Liver (tissue), 8 donors: ENCODE measurements at regions not wholly inside any gene's neighbourhood (a gene's known extent, or its start where the extent isn't known, plus 50 kb on each side); places are given as distances from the start of the nearest gene placed in this dataset.

Source experiments
- DNase-seq: peaks from one replicate; pipeline ENCODE4 v3.0.0-alpha.2; 2017; ENCODE audit warnings: low spot score
- H3K27ac ChIP-seq, 2 donors: one replicate each; pipeline ENCODE4 v1.7.0; 2013; ENCODE audit warnings: inconsistent platforms in 2 of 2, low read length in 2 of 2, control low read depth in 1 of 2, low read depth in 1 of 2, mild to moderate bottlenecking in 1 of 2
- H3K27me3 ChIP-seq, 4 donors: one replicate each; pipeline versions ENCODE4 v1.6.1 to v1.7.0; 2013; ENCODE audit warnings: low read length in 3 of 4, inconsistent platforms in 1 of 4, mild to moderate bottlenecking in 1 of 4, moderate library complexity in 1 of 4; ENCODE audit not compliant: control insufficient read depth in 4 of 4, insufficient read depth in 4 of 4
- H3K36me3 ChIP-seq, 4 donors: one replicate each; pipeline versions ENCODE4 v1.6.1 to v1.7.0; 2013; ENCODE audit warnings: low read length in 3 of 4, mild to moderate bottlenecking in 3 of 4, low read depth in 1 of 4, moderate library complexity in 1 of 4; ENCODE audit not compliant: control insufficient read depth in 4 of 4, insufficient read depth in 3 of 4
- H3K4me1 ChIP-seq, 4 donors: one replicate each; pipeline versions ENCODE4 v1.6.1 to v1.7.0; 2013; ENCODE audit warnings: low read length in 3 of 4, mild to moderate bottlenecking in 3 of 4, moderate library complexity in 1 of 4; ENCODE audit not compliant: control insufficient read depth in 4 of 4, insufficient read depth in 4 of 4
- H3K4me3 ChIP-seq, 3 donors: one replicate each; pipeline versions ENCODE4 v1.6.1 to v1.7.0; 2013; ENCODE audit warnings: low read length in 3 of 3, control low read depth in 1 of 3, low read depth in 1 of 3, mild to moderate bottlenecking in 1 of 3
- H3K9ac ChIP-seq, 2 donors: one replicate each; pipeline ENCODE4 v1.7.0; 2013; ENCODE audit warnings: low read length in 2 of 2, mild to moderate bottlenecking in 2 of 2, moderate library complexity in 2 of 2, control low read depth in 1 of 2, low read depth in 1 of 2
- H3K9me3 ChIP-seq, 4 donors: one replicate each; pipeline versions ENCODE4 v1.6.1 to v1.7.0; 2013; ENCODE audit warnings: low read length in 3 of 4; ENCODE audit not compliant: control insufficient read depth in 4 of 4
- CTCF ChIP-seq: fragments of 150-350 bp; IDR thresholded peaks from 2 replicates; pipeline ENCODE4 v1.5.1; 2017; ENCODE audit warnings: improper control_type of control experiment, low read depth, low read length; ENCODE audit not compliant: missing input control
- EGR1 ChIP-seq, 2 donors: IDR thresholded peaks; 2 replicates each; pipeline ENCODE4 v1.6.1; 2016 to 2018; ENCODE audit warnings: antibody characterized with exemption in 2 of 2, low read depth in 2 of 2
- FOXA1 ChIP-seq: IDR thresholded peaks from 2 replicates; pipeline ENCODE4 v1.6.1; 2016; ENCODE audit warnings: antibody characterized with exemption
- GABPA ChIP-seq, 2 donors: IDR thresholded peaks in 1 of 2; conservative IDR thresholded peaks in 1 of 2; 2 replicates each; pipeline ENCODE4 v1.6.1; 2016; ENCODE audit warnings: antibody characterized with exemption in 2 of 2, mild to moderate bottlenecking in 1 of 2, moderate library complexity in 1 of 2
- HNF4A ChIP-seq, 2 donors: conservative IDR thresholded peaks; 2 replicates each; pipeline ENCODE4 v1.6.1; 2016; ENCODE audit warnings: antibody characterized with exemption in 2 of 2, mild to moderate bottlenecking in 2 of 2
- HNF4G ChIP-seq: IDR thresholded peaks from 2 replicates; pipeline ENCODE4 v1.6.1; 2016; ENCODE audit warnings: antibody characterized with exemption
- NR2F2 ChIP-seq: IDR thresholded peaks from 2 replicates; pipeline ENCODE4 v1.6.1; 2016; ENCODE audit warnings: antibody characterized with exemption
- RAD21 ChIP-seq, 2 donors: IDR thresholded peaks; 2 replicates each; pipeline ENCODE4 v1.6.1; 2016; ENCODE audit warnings: antibody characterized with exemption in 2 of 2, mild to moderate bottlenecking in 2 of 2
- SP1 ChIP-seq: IDR thresholded peaks from 2 replicates; pipeline ENCODE4 v1.6.1; 2018; ENCODE audit warnings: antibody characterized with exemption, mild to moderate bottlenecking
- YY1 ChIP-seq: IDR thresholded peaks from 2 replicates; pipeline ENCODE4 v1.6.1; 2016; ENCODE audit warnings: antibody characterized with exemption, mild to moderate bottlenecking
- ZBTB33 ChIP-seq: IDR thresholded peaks from 2 replicates; pipeline ENCODE4 v1.6.1; 2016; ENCODE audit warnings: antibody characterized with exemption
- WGBS: extraction: QIAGEN DNeasy Blood & Tissue Kit; methylation state at CpG from one replicate; pipeline ENCODE4 v1.1.7; 2013; 5-methylcytosine and 5-hydroxymethylcytosine counted together
- TF ChIP-seq, protein P1 (sequence below): IDR thresholded peaks from 2 replicates; pipeline ENCODE4 v1.6.1; 2016; ENCODE audit warnings: antibody characterized with exemption
- TF ChIP-seq, protein P2 (sequence below): IDR thresholded peaks from 2 replicates; pipeline ENCODE4 v1.6.1; 2016; ENCODE audit warnings: antibody characterized with exemption, mild to moderate bottlenecking
- donor health status: healthy.
- donor health status: healthy.
- donor health status: healthy.
- donor health status: healthy.
- donor health status: healthy.

- no peak overlapping the region for H3K27ac ChIP-seq
- H3K9me3 ChIP-seq: no peaks in the 10 kb centered on the region
- TF ChIP-seq RAD21 (IDR thresholded peaks at IDR 0.05): no peak
- no peak overlapping the region for H3K4me3 ChIP-seq
- no peak overlapping the region for H3K9ac ChIP-seq
- peaks cover 0 to 9% (median 4%) of the 10 kb centered on the region in 4 donors for H3K4me1 ChIP-seq
- H3K27me3 ChIP-seq: no peaks in the 10 kb centered on the region
- no peak for DNase-seq
- WGBS: 84% methylated on average over 1 of the region's 1 CpG
- H3K36me3 ChIP-seq: no peaks in the 10 kb centered on the region
Measured at GRCh38 chr15:35671981-35672380, 126.0 kb upstream of the DPH6 start.

DNA sequence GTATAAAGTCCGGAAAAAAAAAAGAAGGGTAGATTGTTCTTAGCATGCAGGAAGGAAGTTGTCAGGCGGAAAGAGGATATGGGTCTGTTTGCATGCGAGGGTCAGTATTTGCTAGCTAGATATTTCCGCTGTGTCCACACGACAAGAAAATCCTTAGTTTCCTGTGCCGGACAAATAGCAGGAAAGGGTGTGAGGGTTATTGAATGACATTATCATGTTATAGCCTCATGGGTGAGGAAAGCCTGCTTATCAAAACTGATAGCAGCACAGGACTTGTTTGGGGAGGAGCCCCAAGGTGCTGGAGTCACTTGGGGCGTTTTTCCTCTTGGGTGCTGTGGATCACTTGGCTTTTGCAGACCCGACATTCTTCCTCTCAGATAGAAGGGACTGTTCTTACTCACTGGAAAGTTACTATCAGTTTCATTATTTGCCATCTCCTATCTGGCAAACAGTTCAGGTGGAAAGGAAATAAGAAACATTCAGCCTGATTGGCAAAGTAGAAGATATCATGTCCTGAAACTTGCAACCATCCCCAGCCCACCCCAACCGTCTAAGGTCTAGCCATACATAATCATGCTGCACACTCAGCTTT, 127.2 kb upstream of the DPH6 start:
- TF ChIP-seq ZBTB33 (no peak), FOXA1 (no peak), HNF4G (no peak), HNF4A (conservative IDR thresholded peaks at IDR 0.05) (no peak), CTCF (no peak), NR2F2 (peak; percentile 87), RAD21 (IDR thresholded peaks at IDR 0.05) (peak in 1 of 2 donors; percentile 38), SP1 (peak; percentile 37), GABPA (IDR thresholded peaks at IDR 0.05 in 1 of 2, conservative IDR thresholded peaks at IDR 0.05 in 1 of 2) (peak; percentile 39 to 49), EGR1 (IDR thresholded peaks at IDR 0.05; ENCODE audit: low read depth in 2 of 2) (peak in 1 of 2 donors; percentile 37), YY1 (no peak)
- TF ChIP-seq, protein P1, sequence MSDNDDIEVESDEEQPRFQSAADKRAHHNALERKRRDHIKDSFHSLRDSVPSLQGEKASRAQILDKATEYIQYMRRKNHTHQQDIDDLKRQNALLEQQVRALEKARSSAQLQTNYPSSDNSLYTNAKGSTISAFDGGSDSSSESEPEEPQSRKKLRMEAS: peak; percentile 49
- TF ChIP-seq, protein P2, sequence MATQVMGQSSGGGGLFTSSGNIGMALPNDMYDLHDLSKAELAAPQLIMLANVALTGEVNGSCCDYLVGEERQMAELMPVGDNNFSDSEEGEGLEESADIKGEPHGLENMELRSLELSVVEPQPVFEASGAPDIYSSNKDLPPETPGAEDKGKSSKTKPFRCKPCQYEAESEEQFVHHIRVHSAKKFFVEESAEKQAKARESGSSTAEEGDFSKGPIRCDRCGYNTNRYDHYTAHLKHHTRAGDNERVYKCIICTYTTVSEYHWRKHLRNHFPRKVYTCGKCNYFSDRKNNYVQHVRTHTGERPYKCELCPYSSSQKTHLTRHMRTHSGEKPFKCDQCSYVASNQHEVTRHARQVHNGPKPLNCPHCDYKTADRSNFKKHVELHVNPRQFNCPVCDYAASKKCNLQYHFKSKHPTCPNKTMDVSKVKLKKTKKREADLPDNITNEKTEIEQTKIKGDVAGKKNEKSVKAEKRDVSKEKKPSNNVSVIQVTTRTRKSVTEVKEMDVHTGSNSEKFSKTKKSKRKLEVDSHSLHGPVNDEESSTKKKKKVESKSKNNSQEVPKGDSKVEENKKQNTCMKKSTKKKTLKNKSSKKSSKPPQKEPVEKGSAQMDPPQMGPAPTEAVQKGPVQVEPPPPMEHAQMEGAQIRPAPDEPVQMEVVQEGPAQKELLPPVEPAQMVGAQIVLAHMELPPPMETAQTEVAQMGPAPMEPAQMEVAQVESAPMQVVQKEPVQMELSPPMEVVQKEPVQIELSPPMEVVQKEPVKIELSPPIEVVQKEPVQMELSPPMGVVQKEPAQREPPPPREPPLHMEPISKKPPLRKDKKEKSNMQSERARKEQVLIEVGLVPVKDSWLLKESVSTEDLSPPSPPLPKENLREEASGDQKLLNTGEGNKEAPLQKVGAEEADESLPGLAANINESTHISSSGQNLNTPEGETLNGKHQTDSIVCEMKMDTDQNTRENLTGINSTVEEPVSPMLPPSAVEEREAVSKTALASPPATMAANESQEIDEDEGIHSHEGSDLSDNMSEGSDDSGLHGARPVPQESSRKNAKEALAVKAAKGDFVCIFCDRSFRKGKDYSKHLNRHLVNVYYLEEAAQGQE: no peak
- WGBS: 18% methylated on average over 9 of the region's 9 CpGs
- Histone ChIP-seq H3K27ac (no peak overlapping the region), H3K4me1 (peaks cover 0 to 9% (median 3%) of the 10 kb centered on the region in 4 donors), H3K36me3 (no peaks in the 10 kb centered on the region), H3K27me3 (no peaks in the 10 kb centered on the region), H3K4me3 (peak overlapping the region in 2 of 3 donors; percentile 4 to 31), H3K9ac (no peak overlapping the region), H3K9me3 (no peaks in the 10 kb centered on the region)
- peak; percentile 45 for DNase-seq
